Activated CD8-positive, alpha-beta memory T cell treated with anti-CD3 and anti-CD28 coated beads for 1 hour (primary cell): ENCODE measurements at regions not wholly inside any gene's neighbourhood (a gene's known extent, or its start where the extent isn't known, plus 50 kb on each side); places are given as distances from the start of the nearest gene placed in this dataset.
"Not testable (repeated sequence)": the region's sequence is repeated elsewhere in the genome, so short reads cannot be mapped to it uniquely, and the experiment has no call there.

Experiments used
- DNase-seq, 2 donors: peaks; one replicate each; pipeline ENCODE4 v3.0.0-alpha.2; 2020; ENCODE audit warnings: low read depth in 1 of 2; ENCODE audit errors: extremely low read depth in 1 of 2

DNA sequence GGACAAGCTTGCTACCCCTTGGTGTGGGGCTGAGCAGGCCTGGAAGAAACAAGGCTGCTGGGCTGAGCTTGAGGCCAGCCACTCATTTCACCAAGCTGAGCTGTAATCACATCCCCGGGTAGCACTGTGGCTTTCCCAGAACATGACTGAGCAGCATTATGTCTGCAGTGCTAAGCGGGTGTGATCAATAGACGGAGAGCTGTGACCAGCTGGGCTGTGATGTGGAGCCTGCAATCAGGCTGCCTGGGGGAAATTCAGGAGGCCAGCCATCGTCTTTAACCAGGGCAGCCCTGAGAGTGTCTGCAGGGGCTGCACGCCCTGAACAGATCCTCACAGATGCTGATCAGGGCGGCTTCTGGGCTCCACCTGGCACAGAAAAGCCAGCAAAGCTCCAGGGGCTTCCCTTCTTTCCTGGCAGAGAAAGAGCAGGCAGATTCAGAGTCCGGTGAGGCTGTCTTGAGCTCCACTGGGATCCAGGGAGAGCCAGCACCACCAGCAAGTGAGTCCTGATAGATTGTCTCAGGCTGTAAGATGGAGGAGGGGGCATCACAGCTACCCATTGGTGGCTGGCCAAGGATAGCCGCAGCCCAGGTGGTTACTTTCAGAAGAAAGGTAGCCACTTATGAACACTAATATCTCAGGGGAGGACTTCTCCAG, 165.9 kb downstream of the NRN1 start:
- DNase-seq = no peak

GRCh38 chr6:5838656-5839396, 167.9 kb downstream of the NRN1 start:
- DNase-seq = no peak

DNA sequence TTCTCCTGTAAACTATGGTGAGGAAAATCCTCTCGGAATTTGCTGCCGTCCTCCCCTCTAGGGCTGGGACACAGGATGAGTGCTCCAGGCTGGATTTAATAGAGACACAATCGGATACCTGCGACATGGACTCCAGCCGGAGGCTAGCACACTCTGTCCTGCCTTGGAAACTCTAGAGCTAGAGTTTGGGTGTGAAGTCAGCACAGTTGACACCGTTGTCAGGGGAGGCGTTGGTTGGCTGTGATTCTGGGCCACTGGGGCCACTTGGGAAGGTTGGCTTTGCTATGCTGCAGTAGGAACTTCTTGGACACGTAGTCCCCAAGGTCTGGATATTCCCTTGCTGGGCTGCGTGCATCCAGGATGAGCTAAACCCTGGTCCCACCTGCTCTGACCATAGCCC, 169.4 kb downstream of the NRN1 start:
- DNase-seq = no peak

DNA sequence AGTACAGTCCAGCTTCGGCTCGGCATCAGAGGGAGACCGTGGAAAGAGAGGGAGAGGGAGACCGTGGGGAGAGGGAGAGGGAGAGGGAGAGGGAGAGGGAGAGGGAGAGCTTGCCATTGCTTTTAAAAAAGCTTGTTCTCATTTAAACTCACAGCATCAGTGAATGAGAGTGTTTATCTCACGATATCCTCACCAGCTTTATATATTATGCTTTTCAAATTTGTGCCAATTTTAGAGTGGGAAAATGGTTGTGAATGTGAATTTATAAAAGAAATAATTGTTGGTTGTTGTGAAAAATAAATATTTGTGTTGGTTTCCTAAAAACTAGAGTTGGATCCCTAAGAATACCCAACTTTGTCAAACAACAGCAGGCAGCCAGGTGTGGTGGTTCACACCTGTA, 170.1 kb downstream of the NRN1 start:
- not testable (repeated sequence) for DNase-seq

GRCh38 chr6:5833120-5833519, 173.6 kb downstream of the NRN1 start:
- DNase-seq = no peak

- no peak for DNase-seq
Measured at GRCh38 chr6:5832668-5833067, 174.1 kb downstream of the NRN1 start.

DNA sequence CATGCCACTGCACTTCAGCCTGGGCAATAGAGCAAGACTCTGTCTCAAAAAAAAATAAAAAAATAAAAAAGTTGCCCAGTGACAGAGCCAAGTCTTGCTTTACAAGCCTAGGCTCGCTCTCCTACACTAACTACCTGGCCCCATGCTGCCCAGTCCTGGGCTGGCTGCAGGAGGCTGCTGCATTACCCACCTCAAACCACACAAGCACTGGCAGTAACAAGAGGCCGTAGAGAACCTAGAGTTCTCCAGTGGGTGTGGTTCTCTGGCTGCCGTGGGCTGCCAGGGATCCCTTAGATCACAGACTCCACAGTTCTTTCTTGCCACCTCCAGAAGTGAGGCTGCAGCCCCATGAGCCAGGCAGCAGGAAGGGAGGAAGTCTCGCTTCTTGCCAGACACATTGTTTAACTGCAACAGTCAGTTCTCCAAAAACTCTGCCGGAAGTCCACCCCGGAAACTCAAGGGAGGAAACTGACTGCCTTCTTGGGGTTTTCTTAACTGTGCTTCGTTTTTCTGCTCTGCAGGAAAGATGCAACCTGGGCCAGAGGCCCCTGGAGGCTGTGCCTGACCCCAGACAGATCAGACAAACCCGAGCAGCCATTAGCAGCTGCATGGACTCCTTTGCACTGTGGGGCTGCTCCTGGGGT, 175.4 kb downstream of the NRN1 start:
- peak in 1 of 2 donors; percentile 14 for DNase-seq

DNA sequence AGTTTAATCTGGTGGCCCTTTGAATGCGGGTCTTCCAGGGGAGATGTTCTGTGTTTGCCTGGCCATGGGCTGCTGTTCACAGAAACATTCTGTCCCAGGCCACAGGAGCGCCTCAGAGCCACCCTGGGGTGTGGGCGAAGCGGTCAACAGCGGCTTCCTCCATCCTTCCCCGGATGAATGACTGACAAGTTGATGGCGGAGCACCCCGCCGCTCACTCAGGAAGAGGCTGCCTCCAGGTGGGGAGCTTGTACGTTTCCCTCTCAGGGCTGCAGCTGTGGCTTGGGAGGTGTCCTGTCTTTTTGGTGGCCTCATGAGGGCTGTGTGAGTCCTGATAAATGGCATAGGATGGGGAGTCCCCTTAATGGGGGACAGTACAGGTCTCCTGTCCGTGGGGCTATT, 178.4 kb downstream of the NRN1 start:
- no peak for DNase-seq

- no peak for DNase-seq
Measured at GRCh38 chr6:5827056-5827904, 179.4 kb downstream of the NRN1 start.

- DNase-seq = not testable (repeated sequence)
Measured at GRCh38 chr6:5824382-5824983, 182.2 kb downstream of the NRN1 start.
